KMS-11 (cell line): ENCODE measurements at regions not wholly inside any gene's neighbourhood (a gene's known extent, or its start where the extent isn't known, plus 50 kb on each side); places are given as distances from the start of the nearest gene placed in this dataset.

ENCODE experiments used
- H2AFZ ChIP-seq: fragments of 200-600 bp; sonication (generic); 2 replicates; pipeline ENCODE4 v1.6.1; 2016; ENCODE audit warnings: antibody characterized with exemption, mixed run types, low read depth
- H3K27ac ChIP-seq: fragments of 200-600 bp; sonication (generic); 2 replicates; pipeline ENCODE4 v1.6.1; 2016; ENCODE audit warnings: mild to moderate bottlenecking, mixed run types
- H3K27me3 ChIP-seq: fragments of 200-600 bp; sonication (generic); 2 replicates; pipeline ENCODE4 v1.6.1; 2017; ENCODE audit warnings: mild to moderate bottlenecking, low read depth, mixed run types, moderate library complexity; ENCODE audit not compliant: insufficient read depth
- H3K36me3 ChIP-seq: fragments of 200-600 bp; sonication (generic); 2 replicates; pipeline ENCODE4 v1.6.1; 2017; ENCODE audit warnings: mild to moderate bottlenecking, mixed run types; ENCODE audit not compliant: insufficient read depth
- H3K4me1 ChIP-seq: fragments of 200-600 bp; sonication (generic); 2 replicates; pipeline ENCODE4 v1.6.1; 2016; ENCODE audit warnings: mild to moderate bottlenecking, low read depth, mixed run types; ENCODE audit not compliant: poor library complexity, severe bottlenecking
- H3K4me2 ChIP-seq: fragments of 200-600 bp; sonication (generic); 2 replicates; pipeline ENCODE4 v1.7.0; 2016; ENCODE audit warnings: mild to moderate bottlenecking, mixed run types
- H3K4me3 ChIP-seq: fragments of 200-600 bp; sonication (generic); IDR thresholded peaks from 2 replicates; pipeline ENCODE4 v1.6.1; 2017; ENCODE audit warnings: low read depth, low read length, mixed read lengths; ENCODE audit not compliant: insufficient read depth
- H3K79me2 ChIP-seq: fragments of 200-600 bp; sonication (generic); 2 replicates; pipeline ENCODE4 v1.6.1; 2016; ENCODE audit warnings: low read depth, mixed run types; ENCODE audit not compliant: insufficient read depth
- H3K9ac ChIP-seq: fragments of 200-600 bp; sonication (generic); 2 replicates; pipeline ENCODE4 v1.6.1; 2016; ENCODE audit warnings: mild to moderate bottlenecking, mixed run types
- H4K20me1 ChIP-seq: fragments of 200-600 bp; sonication (generic); 2 replicates; pipeline ENCODE4 v1.6.1; 2016; ENCODE audit warnings: mild to moderate bottlenecking, mixed run types; ENCODE audit not compliant: insufficient read depth
- TF ChIP-seq, protein P1 (sequence below): fragments of 200-600 bp; sonication (generic); conservative IDR thresholded peaks from 2 replicates; pipeline ENCODE4 v1.6.1; 2017; ENCODE audit warnings: low read depth, mild to moderate bottlenecking, antibody characterized with exemption, low read length, moderate library complexity, mixed read lengths

DNA sequence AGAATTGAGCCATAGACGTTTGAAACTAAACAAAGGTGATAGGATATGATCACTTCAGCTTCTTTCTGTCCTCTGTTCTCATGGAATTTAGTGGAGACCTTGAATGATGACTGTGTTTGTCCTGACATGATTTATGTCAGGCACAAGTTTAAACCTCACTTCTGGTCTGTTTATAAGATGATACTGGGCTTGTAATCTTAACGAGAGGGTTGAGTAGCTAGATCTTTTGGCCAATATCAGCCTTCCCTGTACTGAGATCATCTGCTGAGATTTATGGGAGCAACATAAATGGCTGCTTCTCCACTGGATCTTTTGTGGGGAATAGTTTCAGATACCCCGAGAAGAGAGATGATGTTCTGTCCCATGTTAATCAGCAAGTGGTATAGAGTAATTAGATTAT is 121.8 kb upstream of the OBI1 start:
- Histone ChIP-seq H3K4me2 (no peak overlapping the region), H2AFZ (no peak overlapping the region), H3K9ac (no peak overlapping the region), H3K4me1 (peaks cover 17% of the 10 kb centered on the region), H3K4me3 (no peak overlapping the region), H3K79me2 (no peaks in the 10 kb centered on the region), H3K36me3 (no peaks in the 10 kb centered on the region), H4K20me1 (no peaks in the 10 kb centered on the region), H3K27ac (no peak overlapping the region), H3K27me3 (no peaks in the 10 kb centered on the region)
- TF ChIP-seq, protein P1, sequence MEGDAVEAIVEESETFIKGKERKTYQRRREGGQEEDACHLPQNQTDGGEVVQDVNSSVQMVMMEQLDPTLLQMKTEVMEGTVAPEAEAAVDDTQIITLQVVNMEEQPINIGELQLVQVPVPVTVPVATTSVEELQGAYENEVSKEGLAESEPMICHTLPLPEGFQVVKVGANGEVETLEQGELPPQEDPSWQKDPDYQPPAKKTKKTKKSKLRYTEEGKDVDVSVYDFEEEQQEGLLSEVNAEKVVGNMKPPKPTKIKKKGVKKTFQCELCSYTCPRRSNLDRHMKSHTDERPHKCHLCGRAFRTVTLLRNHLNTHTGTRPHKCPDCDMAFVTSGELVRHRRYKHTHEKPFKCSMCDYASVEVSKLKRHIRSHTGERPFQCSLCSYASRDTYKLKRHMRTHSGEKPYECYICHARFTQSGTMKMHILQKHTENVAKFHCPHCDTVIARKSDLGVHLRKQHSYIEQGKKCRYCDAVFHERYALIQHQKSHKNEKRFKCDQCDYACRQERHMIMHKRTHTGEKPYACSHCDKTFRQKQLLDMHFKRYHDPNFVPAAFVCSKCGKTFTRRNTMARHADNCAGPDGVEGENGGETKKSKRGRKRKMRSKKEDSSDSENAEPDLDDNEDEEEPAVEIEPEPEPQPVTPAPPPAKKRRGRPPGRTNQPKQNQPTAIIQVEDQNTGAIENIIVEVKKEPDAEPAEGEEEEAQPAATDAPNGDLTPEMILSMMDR = no peak

DNA sequence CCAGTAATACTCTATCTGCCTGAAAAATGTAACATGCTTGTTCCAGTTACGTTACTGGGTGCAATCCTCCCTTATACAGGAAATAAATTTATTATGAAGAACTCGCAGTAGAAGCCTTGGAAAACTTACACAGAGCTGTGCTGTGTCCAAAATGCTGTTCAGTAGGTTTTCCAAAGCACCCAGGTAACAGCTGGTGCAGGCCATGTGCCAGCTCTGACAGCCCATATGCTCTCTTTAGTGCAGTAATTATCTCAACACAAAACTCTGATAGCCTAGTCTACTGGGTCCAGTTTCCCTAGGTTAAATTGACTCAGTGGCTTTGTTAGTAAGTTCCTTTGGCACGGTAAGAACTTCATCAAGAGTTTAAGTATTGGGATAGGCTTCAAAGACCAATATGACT is 120.7 kb upstream of the OBI1 start:
- Histone ChIP-seq H3K4me3 (no peak overlapping the region), H3K4me1 (peaks cover 6% of the 10 kb centered on the region), H3K27ac (no peak overlapping the region), H3K79me2 (no peaks in the 10 kb centered on the region), H3K4me2 (no peak overlapping the region), H3K9ac (no peak overlapping the region), H2AFZ (no peak overlapping the region), H3K36me3 (no peaks in the 10 kb centered on the region), H3K27me3 (no peaks in the 10 kb centered on the region), H4K20me1 (no peaks in the 10 kb centered on the region)
- TF ChIP-seq, protein P1 = no peak

GRCh38 chr13:78777976-78778375 is 119.0 kb upstream of the OBI1 start:
- Histone ChIP-seq H3K36me3 (no peaks in the 10 kb centered on the region), H3K9ac (no peak overlapping the region), H2AFZ (no peak overlapping the region), H3K4me3 (no peak overlapping the region), H3K4me2 (no peak overlapping the region), H3K4me1 (no peaks in the 10 kb centered on the region), H3K27me3 (no peaks in the 10 kb centered on the region), H4K20me1 (no peaks in the 10 kb centered on the region), H3K79me2 (no peaks in the 10 kb centered on the region), H3K27ac (no peak overlapping the region)
- TF ChIP-seq, protein P1 = no peak

GRCh38 chr13:78777396-78777795 is 118.4 kb upstream of the OBI1 start:
- no peak overlapping the region for H3K4me2 ChIP-seq
- TF ChIP-seq, protein P1 = no peak
- no peak overlapping the region for H3K4me3 ChIP-seq
- no peak overlapping the region for H3K9ac ChIP-seq
- H2AFZ ChIP-seq = no peak overlapping the region
- no peak overlapping the region for H3K27ac ChIP-seq
- no peaks in the 10 kb centered on the region for H3K4me1 ChIP-seq
- H3K79me2 ChIP-seq = no peaks in the 10 kb centered on the region
- no peaks in the 10 kb centered on the region for H3K36me3 ChIP-seq
- no peaks in the 10 kb centered on the region for H4K20me1 ChIP-seq
- H3K27me3 ChIP-seq = no peaks in the 10 kb centered on the region
